Smooth muscle cell (in vitro differentiated cells): ENCODE measurements at regions not wholly inside any gene's neighbourhood (a gene's known extent, or its start where the extent isn't known, plus 50 kb on each side); places are given as distances from the start of the nearest gene placed in this dataset.

Experiments used
- DNase-seq: peaks from one replicate; lab custom pipeline; 2025; ENCODE audit not compliant: unreplicated experiment; lab: John Stamatoyannopoulos, UW
- H2AFZ ChIP-seq: fragments of 200-600 bp; sonication (generic); 2 replicates; pipeline ENCODE4 v1.6.0; 2016; ENCODE audit warnings: antibody characterized with exemption, low read depth, mild to moderate bottlenecking
- H3F3A ChIP-seq: fragments of 200-600 bp; sonication (generic); 2 replicates; pipeline ENCODE4 v1.6.0; 2017; ENCODE audit warnings: antibody characterized with exemption, low read depth
- H3K27ac ChIP-seq: fragments of 200-600 bp; sonication (generic); 2 replicates; pipeline ENCODE4 v1.5.1; 2016; ENCODE audit warnings: low read depth, mild to moderate bottlenecking
- H3K27me3 ChIP-seq: fragments of 200-600 bp; sonication (generic); 2 replicates; pipeline ENCODE4 v1.6.1; 2016; ENCODE audit warnings: low read depth, mild to moderate bottlenecking
- H3K36me3 ChIP-seq: fragments of 200-600 bp; sonication (generic); 2 replicates; pipeline ENCODE4 v1.5.1; 2016; ENCODE audit warnings: low read depth
- H3K4me1 ChIP-seq: fragments of 200-600 bp; sonication (generic); 2 replicates; pipeline ENCODE4 v1.5.1; 2016; ENCODE audit warnings: low read depth
- H3K4me2 ChIP-seq: fragments of 200-600 bp; sonication (generic); 2 replicates; pipeline ENCODE4 v1.6.0; 2016; ENCODE audit warnings: mild to moderate bottlenecking
- H3K4me3 ChIP-seq: fragments of 200-600 bp; sonication (generic); 2 replicates; pipeline ENCODE4 v1.5.1; 2016; ENCODE audit warnings: mild to moderate bottlenecking
- H3K79me2 ChIP-seq: fragments of 200-600 bp; sonication (generic); 2 replicates; pipeline ENCODE4 v1.6.0; 2016; ENCODE audit warnings: low read depth, mild to moderate bottlenecking
- H3K9ac ChIP-seq: fragments of 200-600 bp; sonication (generic); 2 replicates; pipeline ENCODE4 v1.6.0; 2016; ENCODE audit warnings: low read depth
- H3K9me3 ChIP-seq: fragments of 200-600 bp; sonication (generic); replicated peaks from 2 replicates; pipeline ENCODE4 v1.5.1; 2016; ENCODE audit warnings: low read depth
- H4K20me1 ChIP-seq: fragments of 200-600 bp; sonication (generic); 2 replicates; pipeline ENCODE4 v1.6.0; 2016; ENCODE audit warnings: low read depth
- CTCF ChIP-seq: fragments of 200-600 bp; sonication (generic); IDR thresholded peaks from 2 replicates; pipeline ENCODE4 v1.5.1; 2017; ENCODE audit warnings: borderline replicate concordance, mild to moderate bottlenecking, antibody characterized with exemption; ENCODE audit not compliant: insufficient read depth, poor library complexity, severe bottlenecking
- WGBS: methylation state at CpG from one replicate; pipeline ENCODE4 v1.1.7; 2016; ENCODE audit warnings: low lambda C conversion rate; 5-methylcytosine and 5-hydroxymethylcytosine counted together

DNA sequence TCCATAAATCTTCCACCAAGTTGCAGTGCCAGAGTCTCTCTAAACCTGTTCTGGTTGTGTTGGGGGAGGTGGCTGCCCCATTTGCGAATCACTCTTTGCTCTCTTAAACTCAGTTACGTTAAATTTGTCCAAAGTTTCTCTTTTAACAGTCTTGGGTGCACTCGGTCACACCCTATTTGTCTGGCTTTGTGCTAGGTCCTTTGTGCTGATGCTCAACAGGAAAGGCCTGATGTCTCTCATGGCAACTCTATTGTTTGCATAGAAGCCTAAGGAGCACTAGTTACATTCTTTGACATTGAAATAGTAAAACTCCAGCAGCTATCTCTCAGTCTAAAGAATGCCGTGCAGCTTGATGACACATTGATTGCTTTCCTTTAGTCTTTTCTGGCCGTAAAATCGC is 105.1 kb downstream of the TRMT11 start:
- Histone ChIP-seq H3K79me2 (no peaks in the 10 kb centered on the region), H2AFZ (no peak overlapping the region), H3K36me3 (no peaks in the 10 kb centered on the region), H3K4me2 (no peak overlapping the region), H3K9me3 (no peaks in the 10 kb centered on the region), H3K27me3 (no peaks in the 10 kb centered on the region), H4K20me1 (no peaks in the 10 kb centered on the region), H3K27ac (no peak overlapping the region), H3K9ac (no peak overlapping the region), H3F3A (no peaks in the 10 kb centered on the region), H3K4me3 (no peak overlapping the region), H3K4me1 (peaks cover 4% of the 10 kb centered on the region)
- TF ChIP-seq CTCF: no peak
- DNase-seq: no peak
- WGBS: 59% methylated on average over 6 of the region's 6 CpGs

GRCh38 chr6:126093108-126093507 is 106.8 kb downstream of the TRMT11 start:
- H3K79me2 ChIP-seq: no peaks in the 10 kb centered on the region
- WGBS: 99% methylated on average over 2 of the region's 2 CpGs
- H3K27me3 ChIP-seq: no peaks in the 10 kb centered on the region
- no peaks in the 10 kb centered on the region for H3F3A ChIP-seq
- DNase-seq: no peak
- no peak overlapping the region for H3K4me3 ChIP-seq
- no peaks in the 10 kb centered on the region for H4K20me1 ChIP-seq
- no peaks in the 10 kb centered on the region for H3K36me3 ChIP-seq
- no peak overlapping the region for H3K4me2 ChIP-seq
- no peak overlapping the region for H2AFZ ChIP-seq
- no peak overlapping the region for H3K27ac ChIP-seq
- H3K9ac ChIP-seq: no peak overlapping the region
- H3K9me3 ChIP-seq: no peaks in the 10 kb centered on the region
- no peak for TF ChIP-seq CTCF
- H3K4me1 ChIP-seq: peaks cover 4% of the 10 kb centered on the region

GRCh38 chr6:126094411-126094810 is 108.1 kb downstream of the TRMT11 start:
- H3K79me2 ChIP-seq: no peaks in the 10 kb centered on the region
- no peak overlapping the region for H2AFZ ChIP-seq
- no peaks in the 10 kb centered on the region for H3F3A ChIP-seq
- DNase-seq: no peak
- no peaks in the 10 kb centered on the region for H3K27me3 ChIP-seq
- no peaks in the 10 kb centered on the region for H4K20me1 ChIP-seq
- WGBS: 94% methylated on average over 4 of the region's 4 CpGs
- H3K9ac ChIP-seq: no peak overlapping the region
- no peak overlapping the region for H3K27ac ChIP-seq
- H3K36me3 ChIP-seq: no peaks in the 10 kb centered on the region
- H3K4me1 ChIP-seq: peaks cover 4% of the 10 kb centered on the region
- no peak for TF ChIP-seq CTCF
- no peaks in the 10 kb centered on the region for H3K9me3 ChIP-seq
- no peak overlapping the region for H3K4me2 ChIP-seq
- no peak overlapping the region for H3K4me3 ChIP-seq

DNA sequence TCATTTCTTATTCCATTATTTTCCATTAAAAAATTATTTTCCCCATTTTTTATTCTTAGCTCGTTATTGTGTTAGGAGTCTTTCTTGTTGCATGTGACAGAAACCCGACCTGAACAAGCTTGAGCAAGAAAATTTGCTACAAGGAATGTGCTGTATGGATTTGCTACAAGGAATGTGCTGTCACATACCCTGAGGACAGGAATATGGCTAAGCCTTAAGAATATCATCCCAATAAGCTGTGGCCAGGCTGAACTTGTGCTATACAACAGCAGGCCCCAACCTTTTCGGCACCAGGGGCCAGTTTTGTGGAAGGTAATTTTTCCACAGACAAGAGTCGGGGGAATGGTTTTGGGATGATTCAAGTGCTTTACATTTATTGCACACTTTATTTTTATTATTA is 114.0 kb downstream of the TRMT11 start:
- H3K27ac ChIP-seq: no peak overlapping the region
- WGBS: 85% methylated on average over 4 of the region's 4 CpGs
- peaks cover 9% of the 10 kb centered on the region for H3K4me1 ChIP-seq

More for the DNA sequence above, 114.0 kb downstream of the TRMT11 start:
- Histone ChIP-seq H3K4me3 (no peak overlapping the region), H3F3A (no peaks in the 10 kb centered on the region), H3K36me3 (no peaks in the 10 kb centered on the region), H3K27me3 (no peaks in the 10 kb centered on the region), H3K79me2 (no peaks in the 10 kb centered on the region), H3K9ac (no peak overlapping the region), H2AFZ (no peak overlapping the region), H3K4me2 (no peak overlapping the region), H4K20me1 (no peaks in the 10 kb centered on the region), H3K9me3 (no peaks in the 10 kb centered on the region)
- no peak for TF ChIP-seq CTCF
- DNase-seq: no peak
